ENCODE measurements at regions not wholly inside any gene's neighbourhood (a gene's known extent, or its start where the extent isn't known, plus 50 kb on each side); places are given as distances from the start of the nearest gene placed in this dataset.

- DNase-seq: peak; percentile 6
These were observed 787.6 kb downstream of the USP25 start for GRCh38 chr21:16517383-16517782.

DNA sequence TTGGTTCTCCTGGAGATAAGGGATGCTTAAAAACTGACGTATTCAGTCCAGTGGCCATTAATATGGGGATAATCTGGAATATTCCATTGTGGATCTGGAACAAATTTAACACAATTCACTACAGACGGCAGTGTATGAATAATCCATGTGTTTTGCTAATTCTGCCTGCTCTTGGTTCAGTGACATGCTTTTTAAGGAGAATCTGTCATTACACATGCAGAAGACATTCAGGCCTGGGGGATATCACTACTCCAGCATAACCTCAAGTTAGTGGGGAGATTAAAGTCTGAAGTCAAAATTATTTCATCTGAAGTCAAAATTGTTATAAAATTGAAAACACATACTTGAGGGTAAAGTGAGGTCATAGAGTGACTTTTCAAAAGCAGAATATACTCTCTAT, 789.3 kb downstream of the USP25 start:
- DNase-seq: no peak

DNA sequence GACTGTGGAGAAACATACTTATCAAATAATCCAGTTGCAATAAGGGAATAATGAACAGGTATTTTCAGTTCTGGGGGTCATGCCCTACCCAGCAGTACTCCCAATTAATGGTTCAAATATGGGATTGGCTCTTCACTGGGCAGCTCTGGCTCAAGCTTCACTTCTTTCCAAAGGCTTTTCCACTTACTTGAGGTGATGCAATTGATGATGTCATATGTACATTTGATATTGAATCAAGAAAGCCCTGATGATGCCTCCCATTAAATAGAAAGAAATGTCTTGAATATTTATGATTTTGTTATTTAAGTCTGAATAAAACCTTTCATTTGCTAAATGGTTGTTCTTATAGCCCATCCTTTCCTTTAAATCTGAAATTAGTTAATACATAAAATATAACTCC, 789.9 kb downstream of the USP25 start:
- no peak for DNase-seq

- no peak for DNase-seq
These were observed 792.8 kb downstream of the USP25 start for GRCh38 chr21:16522548-16522947.

- no peak for DNase-seq
These were observed 800.9 kb downstream of the USP25 start for GRCh38 chr21:16530656-16531055.

DNA sequence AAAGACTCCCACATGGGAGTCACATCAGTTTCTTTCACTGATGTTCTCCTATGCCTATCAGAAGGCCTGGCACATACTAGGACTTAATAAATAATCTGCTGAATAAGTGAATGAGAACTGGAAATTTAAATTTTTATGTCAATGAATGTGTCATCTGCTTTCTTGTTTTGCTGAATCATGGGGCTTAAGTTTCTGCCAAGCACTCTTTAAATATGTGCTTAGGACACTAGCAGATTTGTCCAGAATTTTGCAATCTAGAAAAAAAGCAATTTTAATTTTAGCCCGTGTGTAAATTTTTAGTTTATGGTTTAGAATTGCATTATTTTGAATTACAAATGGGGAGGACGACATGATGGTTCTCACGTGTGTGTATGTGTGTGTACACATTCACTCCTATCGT, 803.1 kb downstream of the USP25 start:
- DNase-seq: no peak

DNA sequence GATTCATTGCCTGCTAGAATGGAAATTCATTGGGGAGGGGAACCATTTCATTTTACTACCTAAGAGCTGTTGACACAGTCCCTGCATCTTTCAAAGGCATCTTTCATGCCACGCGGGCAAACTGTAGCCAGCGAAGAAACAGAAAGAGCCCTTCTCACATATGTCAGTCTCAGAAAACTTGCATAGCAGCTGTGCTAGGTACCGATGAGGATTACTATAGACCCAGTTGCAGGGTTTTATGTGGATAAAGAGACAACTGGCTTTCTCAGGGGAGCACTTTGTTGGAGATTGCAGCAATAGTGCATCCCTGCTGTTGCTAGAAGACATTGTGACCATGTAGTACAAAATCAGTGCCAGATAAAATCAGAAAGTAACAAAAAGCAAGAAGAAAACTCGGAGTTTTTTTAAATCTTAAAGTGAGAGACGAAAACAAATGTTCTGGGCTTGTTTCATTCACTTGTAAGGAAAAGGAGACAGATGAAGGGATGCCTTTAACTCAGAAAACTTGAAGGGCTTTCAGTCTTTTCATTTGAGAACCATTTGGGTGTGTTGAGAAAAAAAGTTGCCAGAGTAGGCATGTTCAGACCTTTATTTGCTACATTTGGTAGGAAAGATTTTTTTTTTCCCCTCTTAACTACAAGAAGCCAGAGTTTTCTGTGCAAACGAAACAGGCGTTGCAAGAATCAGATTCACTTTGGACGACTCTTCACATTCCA, 804.1 kb downstream of the USP25 start:
- no peak for DNase-seq

- no peak for DNase-seq
These were observed 804.8 kb downstream of the USP25 start for GRCh38 chr21:16534408-16535101.

DNA sequence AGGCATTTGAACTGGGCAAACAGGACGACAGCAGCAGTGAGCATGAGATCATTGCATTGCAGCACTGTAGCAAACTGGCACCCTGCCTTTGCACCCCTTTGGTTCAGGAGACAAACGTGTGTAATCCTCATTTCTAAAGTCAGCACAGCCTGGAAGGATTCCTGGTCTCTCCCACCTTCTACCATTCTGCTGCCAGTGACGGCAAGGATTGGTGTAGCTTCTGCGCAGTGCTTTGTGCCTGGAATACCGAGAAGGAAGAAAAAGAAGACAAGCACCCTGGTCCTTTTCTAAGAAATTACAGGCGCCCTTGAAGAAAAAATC, 805.3 kb downstream of the USP25 start:
- no peak for DNase-seq

DNA sequence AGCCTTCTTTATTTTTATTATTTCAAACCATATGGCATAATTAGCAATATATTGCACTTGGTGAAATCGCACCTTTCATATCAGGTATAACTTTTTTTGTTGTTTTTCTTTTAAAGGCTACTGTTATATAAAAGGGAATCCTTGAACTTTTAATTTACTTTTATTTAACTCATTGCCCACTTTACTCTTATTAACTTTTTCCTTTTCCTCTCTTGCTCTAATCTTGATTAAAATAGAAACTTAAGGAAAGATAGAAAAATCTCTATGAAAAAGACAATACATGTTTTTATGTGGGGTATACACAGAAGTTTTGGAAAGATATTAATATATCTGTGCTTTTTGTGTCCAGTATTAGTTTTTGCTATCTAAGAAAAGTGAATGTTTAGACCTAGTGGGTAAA, 805.8 kb downstream of the USP25 start:
- no peak for DNase-seq

GRCh38 chr21:16536140-16536539, 806.4 kb downstream of the USP25 start:
- DNase-seq: no peak

- no peak for DNase-seq
These were observed 807.1 kb downstream of the USP25 start for GRCh38 chr21:16536643-16537434.

GRCh38 chr21:16537501-16537900, 807.7 kb downstream of the USP25 start:
- DNase-seq: no peak

GRCh38 chr21:16538405-16538804, 808.6 kb downstream of the USP25 start:
- DNase-seq: no peak

GRCh38 chr21:16538936-16539440, 809.2 kb downstream of the USP25 start:
- no peak for DNase-seq

GRCh38 chr21:16540966-16541727, 811.4 kb downstream of the USP25 start:
- DNase-seq: no peak

DNA sequence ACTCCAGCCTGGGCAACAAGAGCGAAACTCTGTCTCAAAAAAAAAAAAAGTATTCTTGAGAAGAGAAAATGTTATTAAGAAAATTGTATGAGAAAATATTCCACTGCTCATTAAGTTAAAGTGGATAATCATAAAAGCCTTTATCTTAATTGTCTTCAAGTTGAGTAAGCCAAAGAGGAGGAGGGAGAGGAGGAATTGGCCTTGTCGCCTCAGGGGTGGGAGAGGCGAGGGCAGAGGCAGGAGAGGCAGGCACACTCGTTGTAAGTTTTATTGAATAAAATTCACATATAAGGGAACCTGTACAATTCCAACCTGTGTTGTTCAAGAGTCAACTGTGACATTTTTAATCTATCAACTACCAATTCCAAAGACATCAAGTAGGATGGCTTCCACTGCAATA, 820.3 kb downstream of the USP25 start:
- DNase-seq: no peak

- DNase-seq: no peak
These were observed 821.3 kb downstream of the USP25 start for GRCh38 chr21:16550917-16551741.

DNA sequence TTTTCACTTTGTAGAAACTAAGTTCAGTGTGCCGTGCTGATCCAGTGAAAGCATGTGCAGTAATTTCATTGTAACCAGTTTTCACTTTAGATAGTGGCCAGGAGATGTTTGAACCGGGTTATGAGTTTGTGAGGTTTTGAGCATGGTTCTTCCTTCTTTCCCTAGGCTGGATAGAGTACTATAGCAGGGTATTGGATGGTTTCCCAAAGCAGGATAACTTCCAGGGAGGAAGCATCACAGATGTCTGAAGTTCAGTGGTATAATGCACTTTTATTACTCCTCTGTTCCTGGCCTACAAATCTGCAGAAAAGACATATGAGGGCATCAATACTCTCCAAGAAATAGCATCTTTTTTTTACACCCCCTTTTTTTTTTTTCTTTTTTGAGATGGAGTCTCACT, 823.1 kb downstream of the USP25 start:
- no peak for DNase-seq

DNA sequence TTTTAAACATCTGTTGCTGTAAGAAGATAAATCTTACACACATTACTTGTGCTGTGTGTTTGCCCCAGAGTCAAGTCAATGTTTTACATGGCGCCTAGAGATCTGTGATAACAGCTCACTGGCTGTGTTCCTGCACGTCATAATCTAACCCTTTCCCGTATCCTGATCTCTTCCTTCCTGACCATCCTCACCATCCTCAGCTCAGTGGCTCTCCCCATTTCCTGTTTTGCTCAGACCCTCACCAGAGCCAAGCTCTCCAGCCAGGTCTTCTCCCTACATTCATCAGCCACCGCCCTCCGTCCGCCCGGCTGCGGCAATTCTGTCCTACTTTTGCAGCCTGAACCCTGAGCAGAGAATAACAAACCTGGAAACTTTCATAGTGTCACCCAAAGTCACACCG, 824.7 kb downstream of the USP25 start:
- DNase-seq: no peak

DNA sequence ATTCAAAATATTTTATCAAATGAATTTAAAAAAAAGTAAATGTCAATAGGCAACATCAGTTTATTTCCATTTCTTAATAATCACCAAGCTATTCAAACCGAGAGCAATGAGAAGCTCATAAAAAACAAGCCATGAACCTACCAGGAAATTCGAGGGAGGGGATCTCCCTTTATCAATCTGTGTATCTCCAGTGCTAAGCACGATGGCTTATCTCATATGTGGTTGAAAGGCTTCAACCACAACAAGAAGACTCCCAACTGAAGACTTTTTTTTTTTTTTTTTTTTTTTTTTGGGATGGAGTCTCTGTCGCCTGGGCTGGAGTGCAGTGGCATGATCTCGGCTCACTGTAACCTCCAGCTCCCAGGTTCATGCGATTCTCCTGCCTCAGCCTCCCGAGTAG, 833.3 kb downstream of the USP25 start:
- DNase-seq: no peak

DNA sequence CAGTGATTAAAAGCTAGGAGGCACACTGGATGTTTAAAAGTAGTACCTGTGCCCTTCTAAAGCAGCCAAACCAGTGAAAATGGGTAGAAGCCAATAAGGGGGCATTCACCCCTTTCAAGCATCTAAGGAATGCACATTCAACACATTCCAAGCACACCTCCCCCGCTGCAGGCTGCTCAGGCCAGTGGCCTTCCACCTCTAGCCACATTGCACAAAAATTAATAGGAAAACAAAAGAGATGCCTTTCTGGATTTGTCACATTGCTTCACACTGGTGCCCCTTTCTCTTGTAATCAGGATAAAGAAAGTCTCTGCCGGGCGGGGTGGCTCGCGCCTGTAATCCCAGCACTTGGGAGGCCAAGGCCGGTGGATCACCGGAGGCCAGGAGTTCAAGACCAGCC, 834.0 kb downstream of the USP25 start:
- no peak for DNase-seq
